ENCODE measurements at regions not wholly inside any gene's neighbourhood (a gene's known extent, or its start where the extent isn't known, plus 50 kb on each side); places are given as distances from the start of the nearest gene placed in this dataset.

DNA sequence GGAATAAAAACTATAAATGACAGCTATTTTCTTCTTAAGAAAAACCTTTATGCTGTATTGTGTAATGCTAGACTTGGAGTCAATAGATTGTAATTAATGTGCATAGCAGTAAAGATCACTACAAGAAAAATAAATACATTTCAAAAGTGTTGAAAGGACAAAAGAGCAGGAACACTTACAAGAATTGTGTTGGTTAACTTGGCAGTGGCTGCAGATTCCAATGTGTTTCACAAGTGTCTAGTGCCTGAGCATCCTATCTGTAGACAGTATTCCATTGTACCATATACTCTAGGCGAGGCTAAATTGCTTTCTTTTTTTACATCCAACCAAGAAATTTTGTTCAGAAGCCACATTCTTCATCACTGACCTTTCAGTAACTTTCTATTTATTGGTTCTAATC lies 924.1 kb downstream of the EPHA7 start:
- H3K23me2 ChIP-seq (ENCODE audit: insufficient read length, low read depth, low read length, poor library complexity, severe bottlenecking) = no peaks in the 10 kb centered on the region
- no peaks in the 10 kb centered on the region for H3K9me3 ChIP-seq (ENCODE audit: control insufficient read depth, low read depth, low read length)
- H4K8ac ChIP-seq (replicated peaks; ENCODE audit: insufficient read length, low read depth, low read length) = no peak overlapping the region
- Mint-ChIP-seq H3K9me3 (no peaks in the 10 kb centered on the region), H3K27me3 (ENCODE audit: low read depth) (no peaks in the 10 kb centered on the region), H3K27ac (no peak overlapping the region), H3K4me1 (peaks cover 4% of the 10 kb centered on the region in 2 experiments), H3K4me3 (no peak overlapping the region), H3K36me3 (ENCODE audit: insufficient read depth in 1 of 3, low read depth in 3 of 3) (no peaks in the 10 kb centered on the region)
- H2BK20ac ChIP-seq (ENCODE audit: low read depth, low read length, poor library complexity, severe bottlenecking) = no peak overlapping the region
- H3K27me3 ChIP-seq (ENCODE audit: insufficient read depth, low read length) = no peaks in the 10 kb centered on the region
- no peak overlapping the region for H2BK5ac ChIP-seq (ENCODE audit: insufficient read length, low read length)
- no peaks in the 10 kb centered on the region for H4K20me1 ChIP-seq (ENCODE audit: control insufficient read depth, insufficient read depth, insufficient read length)
- no peak overlapping the region for H3K23ac ChIP-seq (ENCODE audit: insufficient read length, low read depth, low read length)
- H3T11ph ChIP-seq (ENCODE audit: low read length) = no peak overlapping the region
- H3K9ac ChIP-seq (ENCODE audit: extremely low read depth, insufficient read length, low read length) = no peak overlapping the region
- no peak for DNase-seq
- no peak overlapping the region for H4K91ac ChIP-seq (ENCODE audit: insufficient read length, low read depth, low read length)
- TF ChIP-seq, protein P1, sequence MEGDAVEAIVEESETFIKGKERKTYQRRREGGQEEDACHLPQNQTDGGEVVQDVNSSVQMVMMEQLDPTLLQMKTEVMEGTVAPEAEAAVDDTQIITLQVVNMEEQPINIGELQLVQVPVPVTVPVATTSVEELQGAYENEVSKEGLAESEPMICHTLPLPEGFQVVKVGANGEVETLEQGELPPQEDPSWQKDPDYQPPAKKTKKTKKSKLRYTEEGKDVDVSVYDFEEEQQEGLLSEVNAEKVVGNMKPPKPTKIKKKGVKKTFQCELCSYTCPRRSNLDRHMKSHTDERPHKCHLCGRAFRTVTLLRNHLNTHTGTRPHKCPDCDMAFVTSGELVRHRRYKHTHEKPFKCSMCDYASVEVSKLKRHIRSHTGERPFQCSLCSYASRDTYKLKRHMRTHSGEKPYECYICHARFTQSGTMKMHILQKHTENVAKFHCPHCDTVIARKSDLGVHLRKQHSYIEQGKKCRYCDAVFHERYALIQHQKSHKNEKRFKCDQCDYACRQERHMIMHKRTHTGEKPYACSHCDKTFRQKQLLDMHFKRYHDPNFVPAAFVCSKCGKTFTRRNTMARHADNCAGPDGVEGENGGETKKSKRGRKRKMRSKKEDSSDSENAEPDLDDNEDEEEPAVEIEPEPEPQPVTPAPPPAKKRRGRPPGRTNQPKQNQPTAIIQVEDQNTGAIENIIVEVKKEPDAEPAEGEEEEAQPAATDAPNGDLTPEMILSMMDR (conservative IDR thresholded peaks at IDR 0.05) = no peak
- H2BK120ac ChIP-seq (ENCODE audit: low read depth, low read length, poor library complexity, severe bottlenecking) = no peak overlapping the region
- H2AFZ ChIP-seq (ENCODE audit: low read length) = no peak overlapping the region
- no peak overlapping the region for H3K14ac ChIP-seq (ENCODE audit: insufficient read depth, low read length)
- no peak overlapping the region for H3K56ac ChIP-seq (ENCODE audit: insufficient read length, low read depth, low read length)
- no peaks in the 10 kb centered on the region for H3K79me1 ChIP-seq (ENCODE audit: insufficient read depth, low read depth, low read length, poor library complexity, severe bottlenecking)
- no peak overlapping the region for H3K4me2 ChIP-seq (ENCODE audit: insufficient read depth, insufficient read length, low read length)
- H2AK5ac ChIP-seq (ENCODE audit: insufficient read length, low read length) = no peak overlapping the region
- no peak overlapping the region for H2BK15ac ChIP-seq (ENCODE audit: low read depth, low read length)
- H3K27ac ChIP-seq (ENCODE audit: insufficient read length, low read depth, low read length) = no peak overlapping the region
- H3K18ac ChIP-seq (ENCODE audit: insufficient read length, low read depth, low read length) = no peak overlapping the region
- H3K4me1 ChIP-seq (ENCODE audit: insufficient read depth, low read length) = no peaks in the 10 kb centered on the region
- H4K5ac ChIP-seq (ENCODE audit: insufficient read length, low read depth, low read length) = no peak overlapping the region
- H3K4ac ChIP-seq (ENCODE audit: low read depth, low read length) = no peak overlapping the region
- H2BK12ac ChIP-seq (ENCODE audit: insufficient read length, low read depth, low read length) = no peak overlapping the region
- H3K79me2 ChIP-seq (ENCODE audit: insufficient read depth, low read length) = no peaks in the 10 kb centered on the region
- no CpG with 5 or more reads among the region's 1 CpG for WGBS (ENCODE audit: extremely low coverage, insufficient read length, low lambda C conversion rate)

Measured in H9 (cell line).